GDM1 (cell line): ENCODE measurements at regions not wholly inside any gene's neighbourhood (a gene's known extent, or its start where the extent isn't known, plus 50 kb on each side); places are given as distances from the start of the nearest gene placed in this dataset.

Experiments used
- DNase-seq: peaks from one replicate; lab custom pipeline; 2025; lab: John Stamatoyannopoulos, UW

- no peak for DNase-seq
These were observed 182.0 kb upstream of the STARD13 start for GRCh38 chr13:33467556-33467955.

- no peak for DNase-seq
These were observed 185.6 kb upstream of the STARD13 start for GRCh38 chr13:33471204-33471603.

GRCh38 chr13:33472446-33472845, 186.9 kb upstream of the STARD13 start:
- no peak for DNase-seq

- no peak for DNase-seq
These were observed 193.6 kb upstream of the STARD13 start for GRCh38 chr13:33479105-33479504.

- no peak for DNase-seq
These were observed 195.0 kb upstream of the STARD13 start for GRCh38 chr13:33480561-33480960.

- DNase-seq = no peak
These were observed 197.9 kb upstream of the STARD13 start for GRCh38 chr13:33483471-33483870.

GRCh38 chr13:33485247-33485646, 199.7 kb upstream of the STARD13 start:
- DNase-seq = no peak

- DNase-seq = peak; percentile 69
These were observed 202.2 kb upstream of the STARD13 start for GRCh38 chr13:33487575-33488243.

- DNase-seq = no peak
These were observed 204.0 kb upstream of the STARD13 start for GRCh38 chr13:33489563-33489962.

- no peak for DNase-seq
These were observed 205.1 kb upstream of the STARD13 start for GRCh38 chr13:33490461-33491327.

GRCh38 chr13:33493672-33494365, 208.3 kb upstream of the STARD13 start:
- no peak for DNase-seq

- DNase-seq = peak; percentile 88
These were observed 209.1 kb upstream of the STARD13 start for GRCh38 chr13:33494596-33495204.

- DNase-seq = no peak
These were observed 210.8 kb upstream of the STARD13 start for GRCh38 chr13:33496336-33496735.

- DNase-seq = no peak
These were observed 211.7 kb upstream of the STARD13 start for GRCh38 chr13:33497146-33497845.

- no peak for DNase-seq
These were observed 222.5 kb upstream of the STARD13 start for GRCh38 chr13:33508060-33508459.

GRCh38 chr13:33509642-33510229, 224.2 kb upstream of the STARD13 start:
- no peak for DNase-seq

GRCh38 chr13:33510350-33510970, 224.9 kb upstream of the STARD13 start:
- no peak for DNase-seq

- no peak for DNase-seq
These were observed 227.5 kb upstream of the STARD13 start for GRCh38 chr13:33512880-33513554.

GRCh38 chr13:33514362-33514761, 228.8 kb upstream of the STARD13 start:
- DNase-seq = no peak

GRCh38 chr13:33515146-33515545, 229.6 kb upstream of the STARD13 start:
- no peak for DNase-seq
